HG02642 (cell line): ENCODE measurements at regions not wholly inside any gene's neighbourhood (a gene's known extent, or its start where the extent isn't known, plus 50 kb on each side); places are given as distances from the start of the nearest gene placed in this dataset.

Experiments
- ATAC-seq: cut with Tn5 transposase; IDR thresholded peaks from one replicate; pipeline ENCODE4 v1.9.1; 2021; ENCODE audit warnings: mild to moderate bottlenecking; ENCODE audit not compliant: unreplicated experiment, poor library complexity

DNA sequence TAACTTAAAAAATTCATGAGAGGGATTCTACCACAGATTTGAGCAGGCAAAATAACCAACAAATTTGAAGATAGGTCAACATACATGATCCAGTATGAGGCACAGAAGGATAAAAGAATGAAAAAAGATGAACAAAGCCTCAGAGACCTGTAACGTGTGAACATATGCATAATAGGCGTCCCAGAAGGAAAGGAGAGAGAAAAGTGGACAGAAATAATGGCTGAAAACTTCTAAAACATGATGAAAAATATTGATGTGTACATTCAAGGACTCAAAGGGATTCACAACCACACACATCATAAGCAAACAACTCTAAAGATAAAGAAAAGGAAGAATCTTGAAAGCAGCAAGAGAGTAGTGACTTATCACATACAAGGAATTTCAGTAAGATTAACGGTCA, 100.1 kb upstream of the PARD3B start:
- no peak for ATAC-seq

DNA sequence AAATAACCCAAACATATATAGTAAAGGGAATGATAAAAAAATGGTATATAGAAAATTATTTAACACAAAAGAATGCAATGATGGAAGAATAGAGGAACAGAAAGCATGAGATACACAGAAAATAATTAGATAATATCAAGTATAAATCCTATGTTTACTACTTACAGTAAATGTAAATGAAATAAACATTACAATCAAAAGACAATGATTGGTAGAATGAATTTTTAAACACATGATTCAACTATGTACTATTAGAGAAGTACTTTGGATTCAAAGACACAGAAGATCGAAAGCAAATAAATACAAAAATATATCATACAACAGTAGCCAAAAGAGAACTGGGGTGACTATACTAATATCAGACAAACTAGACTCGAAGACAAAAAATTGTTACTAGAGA, 97.6 kb upstream of the PARD3B start:
- no peak for ATAC-seq

DNA sequence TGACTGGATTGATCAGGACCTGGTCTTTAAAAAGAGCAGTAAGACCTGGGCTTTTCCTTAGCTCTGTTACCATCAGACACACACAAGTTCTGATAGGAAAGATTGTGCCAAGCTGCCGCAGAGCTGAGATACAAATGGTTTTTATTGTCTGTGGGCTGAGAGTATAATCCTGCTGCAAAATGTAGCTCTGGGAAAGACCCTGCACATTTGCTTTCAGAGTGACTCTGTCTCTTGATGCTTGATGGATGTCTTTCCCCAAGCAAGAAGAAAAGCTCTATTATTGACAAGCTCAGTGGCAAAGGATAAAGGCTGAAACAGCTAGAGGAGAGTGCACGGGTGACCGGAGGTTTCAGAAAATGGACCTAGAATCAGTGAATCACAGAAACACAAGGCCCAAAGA, 95.3 kb upstream of the PARD3B start:
- no peak for ATAC-seq

DNA sequence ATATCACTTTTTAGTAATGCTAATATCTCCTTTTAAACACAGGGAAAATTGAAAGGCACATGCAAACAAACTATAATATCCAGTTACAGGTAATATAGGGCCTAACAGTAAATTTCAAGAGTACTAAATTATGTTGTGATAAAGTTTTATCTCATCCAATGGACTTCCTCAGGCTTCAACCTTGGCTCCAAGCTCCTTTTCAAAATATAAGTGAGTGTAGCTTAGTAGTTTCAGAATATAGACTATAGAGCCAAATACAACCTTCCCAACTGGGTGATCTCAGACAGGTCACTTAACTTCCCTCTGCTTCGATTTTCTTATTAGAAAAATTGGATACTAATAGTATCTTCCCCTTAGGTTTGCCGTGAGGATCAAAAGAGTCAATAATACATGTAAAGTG, 93.5 kb upstream of the PARD3B start:
- no peak for ATAC-seq

DNA sequence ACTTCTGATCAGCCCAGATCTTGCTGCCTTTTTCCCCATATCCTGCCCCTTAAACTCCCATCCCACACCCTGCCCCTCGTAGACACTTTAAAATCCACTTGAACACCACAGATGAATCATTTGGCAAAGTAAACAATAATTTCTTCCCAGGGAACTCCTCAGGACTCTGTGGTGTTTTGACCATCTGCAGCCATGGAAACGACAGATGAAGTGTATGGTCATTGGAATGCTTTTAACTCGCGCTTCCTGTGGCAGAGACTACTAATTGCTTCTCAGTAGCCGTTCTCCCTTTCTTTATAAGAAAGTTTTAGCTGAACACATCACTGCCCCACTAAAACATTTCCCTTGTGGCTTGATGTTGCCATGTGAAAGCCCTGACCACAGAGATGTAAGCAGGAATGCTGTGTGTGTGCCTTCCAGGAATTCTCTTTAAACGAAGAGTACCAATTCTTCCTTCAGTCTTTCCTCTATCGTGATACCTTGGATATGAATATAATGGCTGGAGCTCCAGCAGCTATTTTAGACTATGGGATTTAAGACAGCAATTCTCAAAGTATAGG, 92.7 kb upstream of the PARD3B start:
- ATAC-seq = no peak

DNA sequence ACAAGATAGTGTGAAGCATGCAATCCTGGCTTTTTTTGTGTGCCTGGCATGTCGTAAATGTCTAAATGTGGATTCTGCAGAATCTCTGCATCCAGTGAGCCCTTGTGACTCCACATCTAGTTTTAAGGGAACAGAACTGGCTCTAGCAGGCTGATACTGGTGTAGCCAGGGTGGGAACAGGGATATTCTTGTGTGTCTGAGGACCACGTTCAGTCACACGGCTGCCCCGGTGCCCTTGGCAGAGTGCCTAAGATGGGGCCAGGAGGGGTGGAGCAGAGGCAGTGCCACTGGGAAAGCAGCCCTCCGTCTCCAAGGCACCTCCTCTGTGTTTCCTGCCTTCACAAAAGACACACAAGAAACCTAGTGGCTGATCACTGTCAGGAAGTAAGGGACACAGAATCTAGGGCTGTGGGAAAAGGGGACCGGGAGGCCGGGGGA, 91.5 kb upstream of the PARD3B start:
- no peak for ATAC-seq

DNA sequence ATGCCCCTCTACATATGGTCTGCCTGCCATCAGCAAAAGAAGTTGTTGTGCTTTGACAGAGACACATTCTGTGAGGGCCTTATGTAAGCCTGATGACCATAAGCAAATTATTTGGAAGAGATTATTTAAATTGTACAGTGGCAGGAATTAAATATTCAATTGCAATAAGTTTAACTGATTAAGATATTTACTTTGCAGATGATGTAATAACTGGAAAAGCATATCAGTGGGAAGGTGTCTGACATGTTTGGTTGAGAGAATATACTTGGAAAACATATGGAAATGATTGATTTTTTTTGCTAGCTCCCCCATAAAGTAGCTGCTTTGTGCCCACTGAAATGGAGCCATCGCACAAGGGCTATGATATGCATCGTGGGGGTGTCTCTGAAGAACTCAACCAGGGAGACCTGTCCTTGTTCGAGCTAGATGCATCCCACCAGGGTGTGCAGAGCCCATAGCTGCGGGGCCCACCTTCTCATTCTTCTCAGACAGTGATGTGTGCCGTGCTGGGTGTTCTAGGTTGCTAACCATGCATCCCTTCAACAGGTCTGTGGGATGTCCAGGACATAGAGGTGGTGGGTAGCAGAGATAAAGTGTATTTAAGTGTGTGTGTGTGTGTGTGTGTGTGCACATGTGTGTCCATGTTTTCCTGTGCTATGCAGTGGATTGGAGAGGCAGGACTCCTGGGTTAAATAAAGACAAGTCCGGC, 90.4 kb upstream of the PARD3B start:
- ATAC-seq = no peak

DNA sequence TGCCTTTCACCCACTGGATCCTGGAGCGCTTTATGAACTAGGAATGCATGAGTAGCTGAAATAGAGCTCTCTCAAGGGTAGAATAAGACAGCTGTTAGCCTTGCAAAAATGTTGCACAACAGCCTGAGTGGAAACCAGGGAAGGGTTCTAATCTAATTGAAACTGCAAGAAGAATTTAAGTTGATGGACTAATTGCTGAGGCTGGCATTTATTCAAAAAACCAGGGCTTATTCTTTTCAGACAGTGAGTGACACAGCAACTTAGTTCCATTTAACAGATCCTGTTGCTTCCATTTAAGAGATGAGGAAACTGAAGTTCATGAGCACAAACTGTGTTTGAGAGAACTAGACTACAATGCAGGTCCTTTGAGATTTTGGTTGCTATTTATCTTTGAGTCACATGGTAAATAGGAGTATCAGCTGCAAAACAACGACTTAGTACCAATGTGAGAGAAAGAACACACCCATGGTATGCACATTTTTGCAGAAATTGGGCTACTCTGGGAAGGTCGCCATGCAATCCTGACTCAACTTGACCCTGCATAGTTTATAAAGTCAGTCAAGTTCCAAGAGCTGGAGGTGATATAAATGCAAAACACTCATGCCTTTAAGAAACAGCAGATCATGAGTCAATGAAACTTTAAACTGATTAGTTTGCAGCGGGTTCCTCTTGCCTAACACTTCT, 76.4 kb upstream of the PARD3B start:
- ATAC-seq = no peak

DNA sequence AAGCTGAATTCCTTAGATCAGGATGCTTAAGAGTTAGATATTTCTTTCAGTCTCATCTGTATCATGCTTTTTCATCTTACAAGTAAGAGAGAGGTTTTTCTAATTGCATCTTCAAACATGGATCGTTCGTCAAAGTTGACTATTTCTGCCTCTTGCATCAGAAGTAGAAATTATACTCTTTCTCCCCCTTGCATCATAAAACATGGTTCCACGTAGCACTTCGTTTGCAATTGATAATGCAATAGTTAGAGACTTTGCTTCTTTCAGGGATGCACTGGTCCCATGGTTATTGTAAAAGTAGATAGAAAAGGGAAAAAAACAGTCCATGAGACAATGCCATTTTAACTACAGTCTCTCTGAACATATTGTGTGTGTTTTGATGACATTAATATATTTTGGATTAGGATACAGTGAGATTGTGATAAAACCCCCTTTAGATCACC, 75.1 kb upstream of the PARD3B start:
- no peak for ATAC-seq

DNA sequence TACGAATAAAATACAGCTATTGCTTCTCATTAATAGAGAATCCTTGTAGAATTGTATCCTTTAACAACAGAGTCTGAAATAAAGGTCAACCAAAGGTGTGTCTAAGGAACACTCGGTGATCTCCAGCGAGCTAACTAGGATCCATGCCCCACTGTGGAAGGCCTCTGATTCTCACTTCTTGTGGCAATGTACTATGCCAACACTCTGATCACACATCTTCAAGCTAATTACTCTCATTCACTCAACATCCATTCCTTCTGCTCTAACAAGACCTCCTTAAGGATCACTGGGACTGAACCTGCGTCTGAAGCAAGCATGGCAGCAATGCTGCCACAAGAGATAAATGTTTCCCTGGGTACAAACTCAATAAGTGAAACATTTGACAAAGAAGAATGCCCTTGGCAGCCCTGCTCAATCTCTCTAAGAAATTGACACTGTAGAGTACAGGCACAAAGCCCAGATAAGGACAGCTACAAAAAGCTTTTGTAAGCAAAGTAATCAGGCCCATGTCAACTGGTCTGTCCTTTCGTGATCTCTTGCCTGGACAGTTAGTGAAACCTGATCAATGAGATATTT, 74.6 kb upstream of the PARD3B start:
- no peak for ATAC-seq

DNA sequence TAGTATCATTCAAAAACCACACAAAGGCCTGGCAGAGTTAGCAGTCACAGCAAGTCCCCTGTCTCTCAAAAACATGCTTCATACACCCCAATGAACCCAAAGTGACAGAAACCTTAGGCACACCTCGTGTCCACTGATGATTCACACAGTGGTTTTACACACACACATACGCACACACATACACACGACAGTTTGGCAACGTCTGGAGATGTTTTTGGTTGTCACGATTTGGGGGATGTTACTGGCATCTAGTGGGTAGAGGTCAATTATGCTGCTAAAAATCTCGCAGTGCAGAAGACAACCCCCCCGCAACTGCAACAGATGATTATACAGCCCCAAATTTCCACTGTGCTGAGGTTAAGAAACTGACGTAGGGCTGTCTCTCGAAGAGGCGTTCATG, 72.9 kb upstream of the PARD3B start:
- no peak for ATAC-seq

DNA sequence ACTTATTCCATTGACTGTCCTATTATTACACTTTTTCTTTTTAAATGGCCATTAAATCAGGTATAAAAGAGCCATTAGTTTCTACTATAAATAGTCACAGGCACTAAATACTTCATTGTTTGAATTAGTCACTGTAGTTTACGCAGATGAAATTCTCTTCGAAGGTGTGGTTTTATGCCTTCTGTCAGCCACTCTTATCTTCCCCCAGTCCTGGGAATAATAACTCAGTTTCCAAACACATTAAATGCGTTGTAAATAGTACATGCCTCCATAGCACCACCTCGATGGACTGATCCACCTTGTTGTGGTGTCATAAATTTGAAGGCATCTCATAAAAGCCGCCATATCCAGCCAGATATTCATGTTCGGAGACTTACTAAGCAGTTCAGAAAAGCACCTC, 72.1 kb upstream of the PARD3B start:
- no peak for ATAC-seq

DNA sequence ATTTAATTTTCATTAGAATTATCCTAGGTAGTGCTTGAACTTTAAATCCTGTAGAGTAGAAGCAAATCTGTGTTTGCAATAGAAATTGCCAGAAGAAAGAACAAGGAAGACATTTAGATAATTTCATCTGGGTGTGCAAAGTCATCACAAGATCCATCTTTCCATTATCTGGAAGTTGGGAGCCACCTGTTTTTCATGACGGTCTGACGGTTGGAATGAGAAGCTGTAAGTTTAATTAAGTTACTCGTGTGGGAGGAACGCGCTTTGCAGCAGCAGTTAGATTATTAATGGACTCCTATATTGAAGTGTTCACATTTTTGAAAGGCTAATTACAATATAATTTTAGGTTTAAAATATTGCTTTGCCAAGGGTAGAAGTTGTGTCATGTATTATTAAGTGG, 69.9 kb upstream of the PARD3B start:
- no peak for ATAC-seq

DNA sequence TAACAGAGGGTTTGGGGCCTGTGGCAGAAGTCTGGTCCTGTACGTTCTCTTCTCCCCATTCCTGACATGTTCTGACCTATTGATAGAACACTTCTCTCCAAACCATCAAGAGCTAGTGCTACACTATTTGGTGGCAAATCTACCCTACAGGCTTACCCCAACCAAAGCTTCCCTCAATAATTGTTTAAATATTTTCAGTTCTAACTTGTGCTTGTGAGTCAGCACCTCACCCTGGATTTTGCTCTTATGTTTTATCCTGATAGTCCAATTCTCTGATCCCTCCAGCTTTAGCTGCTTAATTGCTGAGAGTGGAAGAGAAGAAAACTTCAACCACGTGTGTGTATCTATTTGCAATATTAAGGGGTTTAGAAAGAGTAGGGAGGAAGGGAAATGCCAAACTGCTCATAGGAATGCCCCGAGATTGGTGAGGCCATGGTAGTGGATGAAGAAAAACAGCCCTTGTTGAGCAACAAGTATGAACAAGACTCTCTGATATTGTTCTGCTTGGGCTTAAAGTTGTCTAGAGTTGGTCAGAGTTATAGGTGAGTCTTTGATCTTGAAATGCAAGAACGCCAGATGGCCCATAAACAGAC, 67.8 kb upstream of the PARD3B start:
- no peak for ATAC-seq

DNA sequence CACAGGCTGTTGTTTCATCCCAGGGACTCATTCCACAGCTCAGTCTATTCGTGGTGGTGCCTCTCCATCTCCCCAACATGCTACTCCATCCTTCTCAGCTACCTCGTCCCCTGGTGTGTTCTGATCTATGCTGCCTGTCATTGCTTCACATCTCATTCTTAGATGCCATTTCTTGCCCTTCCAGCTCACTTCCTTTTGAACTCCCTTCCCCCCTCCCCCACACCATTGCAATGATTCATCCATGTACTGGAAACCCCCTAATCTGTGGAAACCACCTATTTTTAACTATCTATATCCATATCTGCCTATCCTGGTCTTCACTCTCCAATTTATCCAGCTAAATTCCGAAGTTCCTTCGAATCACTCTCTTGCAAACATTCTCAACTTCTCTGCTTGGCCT, 65.7 kb upstream of the PARD3B start:
- no peak for ATAC-seq

DNA sequence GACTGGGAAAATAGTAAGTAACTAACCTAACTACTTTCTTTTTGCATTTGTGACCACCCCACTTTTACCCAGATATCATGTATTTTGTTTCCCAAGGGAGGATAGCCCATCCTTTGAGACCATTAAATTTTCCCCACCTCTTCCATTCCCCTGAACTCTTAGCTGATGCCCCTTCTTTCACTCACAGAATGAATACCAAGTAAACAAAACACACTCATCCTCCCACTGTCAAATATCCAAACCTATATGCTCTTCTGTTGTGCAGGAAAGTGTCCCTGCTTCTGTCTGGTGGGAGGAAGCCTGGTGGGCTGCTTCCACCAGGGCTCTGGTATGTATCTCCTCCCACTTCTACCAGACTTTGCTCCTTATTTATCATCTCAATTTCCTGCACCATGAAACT, 64.6 kb upstream of the PARD3B start:
- no peak for ATAC-seq

DNA sequence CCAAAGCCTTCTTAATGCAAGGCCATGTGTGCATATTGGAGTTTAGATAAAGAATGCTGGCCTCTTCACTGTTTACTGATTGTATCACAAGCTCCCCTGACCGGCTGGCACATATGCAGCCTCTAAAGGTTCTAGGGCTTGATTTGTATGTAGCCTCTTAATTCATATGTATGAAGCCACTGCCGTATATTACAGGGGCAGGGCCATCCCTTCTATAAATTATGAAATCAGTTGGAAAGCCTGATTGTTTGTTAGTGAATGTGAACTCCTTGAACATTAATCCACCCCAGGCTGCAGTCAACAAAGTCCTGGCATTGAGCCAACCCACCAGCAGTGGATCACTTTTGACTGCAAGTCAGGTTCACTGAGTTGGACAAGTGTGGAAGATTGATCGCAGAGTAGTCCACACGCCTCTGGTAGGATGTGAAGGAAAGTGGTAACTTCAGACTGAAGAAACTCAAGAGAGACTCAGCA, 61.6 kb upstream of the PARD3B start:
- ATAC-seq = no peak

DNA sequence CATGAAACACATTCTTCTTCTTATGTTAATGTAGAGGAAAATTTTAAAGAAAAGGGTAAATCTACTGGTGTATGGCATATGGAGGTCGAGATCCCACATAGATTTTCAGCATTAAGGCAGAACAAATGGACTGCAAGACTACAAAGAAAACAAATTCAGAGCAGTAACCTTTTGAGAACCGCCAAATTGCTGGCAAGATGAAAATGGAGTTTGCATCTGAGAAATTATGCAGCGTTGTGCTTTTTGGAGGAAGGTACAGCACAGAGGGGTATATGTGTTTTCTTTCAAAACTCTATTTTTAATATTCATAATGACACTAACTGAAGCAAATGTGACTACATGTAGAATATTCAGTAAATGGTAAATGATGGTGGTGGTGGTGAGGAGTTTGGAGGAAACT, 59.0 kb upstream of the PARD3B start:
- ATAC-seq = no peak

DNA sequence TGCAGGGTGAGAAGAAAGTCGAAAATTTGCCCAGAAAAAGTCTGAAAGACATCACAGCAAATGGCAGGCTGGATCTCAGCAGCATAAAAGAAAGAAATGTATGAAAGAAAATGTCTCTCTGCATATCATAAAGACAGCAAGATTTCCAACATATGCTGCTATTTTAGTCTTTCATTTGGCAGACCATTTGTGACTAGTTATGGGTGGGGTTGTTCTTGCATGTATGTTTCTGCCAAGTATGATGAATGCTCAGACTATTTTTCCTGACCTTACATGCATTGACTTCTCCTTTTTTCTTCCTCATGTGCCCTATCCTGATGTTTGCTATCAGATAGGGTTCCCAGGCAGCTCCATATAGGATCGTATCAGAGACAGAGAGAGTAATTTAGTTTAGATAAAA, 58.5 kb upstream of the PARD3B start:
- no peak for ATAC-seq

DNA sequence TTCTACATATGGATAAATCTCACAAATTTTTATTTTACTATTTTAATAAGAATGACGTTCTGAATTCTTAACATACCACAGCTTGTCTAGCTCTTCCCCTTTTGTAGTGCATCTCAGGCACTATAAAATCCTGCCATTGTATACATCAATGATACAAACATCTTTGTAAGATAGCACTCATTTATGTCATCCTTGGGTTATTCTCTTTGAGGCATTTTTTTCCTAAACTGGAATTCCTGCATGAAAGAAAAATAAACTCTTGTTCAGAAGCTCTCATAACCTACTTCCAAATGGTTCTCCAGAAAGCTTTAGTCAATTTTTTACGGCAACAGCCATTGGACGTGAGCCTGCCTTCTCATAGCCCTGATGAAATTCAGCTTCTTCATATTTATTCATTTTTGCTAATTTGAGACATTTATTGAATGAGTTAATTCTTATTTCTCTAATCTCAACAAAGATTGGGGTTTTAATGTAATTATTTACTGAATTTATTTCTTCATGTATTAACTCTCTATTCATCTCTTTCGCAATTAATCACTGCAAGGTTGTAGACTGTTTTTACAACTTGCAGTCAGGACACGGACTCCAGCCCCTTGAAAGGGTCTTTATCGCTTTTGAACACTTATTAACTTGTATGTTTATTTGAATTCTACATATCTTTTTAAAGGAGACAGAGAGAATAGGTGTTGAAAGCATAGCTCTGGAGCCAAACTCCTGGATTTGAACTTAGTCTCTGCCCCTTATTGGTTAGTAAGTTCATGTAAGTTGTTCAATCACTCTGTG, 57.6 kb upstream of the PARD3B start:
- no peak for ATAC-seq
